Neural cell (in vitro differentiated cells): ENCODE measurements at regions not wholly inside any gene's neighbourhood (a gene's known extent, or its start where the extent isn't known, plus 50 kb on each side); places are given as distances from the start of the nearest gene placed in this dataset.

ENCODE experiments used
- H2AFZ ChIP-seq: fragments of 200-600, 300-800 bp; sonication (generic), shearing (Covaris generic); 2 replicates; pipeline ENCODE4 v1.6.0; 2014; ENCODE audit warnings: low read depth, mild to moderate bottlenecking, antibody characterized with exemption, low read length, moderate library complexity
- H3F3A ChIP-seq: fragments of 200-600 bp; shearing (Covaris generic); 2 replicates; pipeline ENCODE4 v1.6.1; 2016; ENCODE audit warnings: mild to moderate bottlenecking, moderate library complexity, mixed read lengths, antibody characterized with exemption, low read length; ENCODE audit not compliant: insufficient read depth, poor library complexity, severe bottlenecking
- H3K27ac ChIP-seq: fragments of 200-600, 300-800 bp; sonication (generic), shearing (Covaris generic); 2 replicates; pipeline ENCODE4 v1.5.1; 2014; ENCODE audit warnings: mild to moderate bottlenecking, low read length, moderate library complexity
- H3K27me3 ChIP-seq: fragments of 300-800, 200-600 bp; sonication (generic), shearing (Covaris generic); 2 replicates; pipeline ENCODE4 v1.6.0; 2014; ENCODE audit warnings: mild to moderate bottlenecking, low read depth, low read length, moderate library complexity; ENCODE audit not compliant: insufficient read depth
- H3K36me3 ChIP-seq: fragments of 300-800, 200-600 bp; sonication (generic), shearing (Covaris generic); 2 replicates; pipeline ENCODE4 v1.5.1; 2014; ENCODE audit warnings: mild to moderate bottlenecking, antibody characterized with exemption, low read length, moderate library complexity; ENCODE audit not compliant: insufficient read depth
- H3K4me2 ChIP-seq: fragments of 300-800, 200-600 bp; sonication (generic), shearing (Covaris generic); 2 replicates; pipeline ENCODE4 v1.6.0; 2014; ENCODE audit warnings: mild to moderate bottlenecking, low read length
- H3K4me3 ChIP-seq: fragments of 300-800, 200-600 bp; sonication (generic), shearing (Covaris generic); 2 replicates; pipeline ENCODE4 v1.5.1; 2014; ENCODE audit warnings: mild to moderate bottlenecking, low read length, moderate library complexity
- H3K79me2 ChIP-seq: fragments of 200-600 bp; shearing (Covaris generic); replicated peaks from 2 replicates; pipeline ENCODE4 v1.6.0; 2014; ENCODE audit warnings: mild to moderate bottlenecking, low read length, moderate library complexity; ENCODE audit not compliant: insufficient read depth
- H3K9ac ChIP-seq: fragments of 300-800, 200-600 bp; sonication (generic), shearing (Covaris generic); 2 replicates; pipeline ENCODE4 v1.6.1; 2016; ENCODE audit warnings: mild to moderate bottlenecking, low read length, mixed read lengths
- H3K9me2 ChIP-seq: fragments of 200-600 bp; shearing (Covaris generic); 2 replicates; pipeline ENCODE4 v1.6.1; 2016; ENCODE audit warnings: mild to moderate bottlenecking, low read length, mixed read lengths; ENCODE audit not compliant: insufficient read depth
- H3K9me3 ChIP-seq: fragments of 200-600, 300-800 bp; sonication (generic), shearing (Covaris generic); 2 replicates; pipeline ENCODE4 v1.6.1; 2016; ENCODE audit warnings: mild to moderate bottlenecking, mixed run types, low read length, moderate library complexity, mixed read lengths
- H4K20me1 ChIP-seq: fragments of 200-600 bp; shearing (Covaris generic); 2 replicates; pipeline ENCODE4 v1.6.1; 2016; ENCODE audit warnings: mild to moderate bottlenecking, mixed run types; ENCODE audit not compliant: insufficient read depth
- EP300 ChIP-seq: fragments of 450-650 bp; conservative IDR thresholded peaks from 2 replicates; pipeline ENCODE4 v1.6.1; 2014; ENCODE audit warnings: antibody characterized with exemption, mild to moderate bottlenecking, moderate library complexity; ENCODE audit not compliant: poor library complexity, severe bottlenecking
- EZH2 ChIP-seq: fragments of 200-600, 300-800 bp; shearing (Covaris generic), sonication (generic); IDR thresholded peaks from 2 replicates; pipeline ENCODE4 v1.6.1; 2014; ENCODE audit warnings: antibody characterized with exemption, low read length, borderline replicate concordance, mild to moderate bottlenecking; ENCODE audit not compliant: insufficient read depth, poor library complexity, severe bottlenecking
- MXI1 ChIP-seq: fragments of 450-650 bp; conservative IDR thresholded peaks from 2 replicates; pipeline ENCODE4 v1.6.1; 2014; ENCODE audit warnings: antibody characterized with exemption, mild to moderate bottlenecking; ENCODE audit not compliant: poor library complexity, severe bottlenecking
- POLR2AphosphoS5 ChIP-seq: IDR thresholded peaks from 2 replicates; pipeline ENCODE4 v1.6.1; 2012
- RAD21 ChIP-seq: fragments of 450-650 bp; conservative IDR thresholded peaks from 2 replicates; pipeline ENCODE4 v1.6.1; 2014; ENCODE audit warnings: antibody characterized with exemption, mild to moderate bottlenecking, moderate library complexity
- SMC3 ChIP-seq: fragments of 450-650 bp; conservative IDR thresholded peaks from 2 replicates; pipeline ENCODE4 v1.6.1; 2014; ENCODE audit warnings: antibody characterized with exemption, mild to moderate bottlenecking, moderate library complexity; ENCODE audit not compliant: poor library complexity
- TAF1 ChIP-seq: IDR thresholded peaks from 2 replicates; pipeline ENCODE4 v1.6.1; 2012; ENCODE audit warnings: low read depth
- TF ChIP-seq, protein P1 (sequence below): IDR thresholded peaks from 2 replicates; pipeline ENCODE4 v1.6.1; 2012; ENCODE audit warnings: borderline replicate concordance
- TF ChIP-seq, protein P2 (sequence below): fragments of 450-650 bp; IDR thresholded peaks from 2 replicates; pipeline ENCODE4 v1.5.1; 2014; ENCODE audit warnings: antibody characterized with exemption, mild to moderate bottlenecking, moderate library complexity; ENCODE audit not compliant: poor library complexity, severe bottlenecking

DNA sequence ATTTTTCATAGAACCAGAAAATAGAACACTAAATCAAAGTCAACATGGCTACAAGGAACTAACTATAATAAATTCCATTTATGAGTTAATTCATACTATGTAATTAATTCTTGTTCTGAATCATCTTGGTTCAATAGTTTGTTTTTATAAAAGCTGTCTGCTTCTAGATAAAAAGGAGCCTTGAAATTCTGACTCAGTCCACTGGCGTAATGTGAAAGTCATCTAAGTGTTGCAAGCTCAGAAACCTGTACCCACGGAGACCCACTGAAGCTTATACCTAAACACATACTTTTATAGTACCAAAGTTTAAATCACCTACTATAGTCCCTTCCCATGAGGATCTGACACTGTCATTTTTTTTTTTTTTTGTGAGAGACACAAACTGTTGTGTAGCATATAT is 489.4 kb downstream of the SEMA3D start (continued):
- TF ChIP-seq, protein P1, sequence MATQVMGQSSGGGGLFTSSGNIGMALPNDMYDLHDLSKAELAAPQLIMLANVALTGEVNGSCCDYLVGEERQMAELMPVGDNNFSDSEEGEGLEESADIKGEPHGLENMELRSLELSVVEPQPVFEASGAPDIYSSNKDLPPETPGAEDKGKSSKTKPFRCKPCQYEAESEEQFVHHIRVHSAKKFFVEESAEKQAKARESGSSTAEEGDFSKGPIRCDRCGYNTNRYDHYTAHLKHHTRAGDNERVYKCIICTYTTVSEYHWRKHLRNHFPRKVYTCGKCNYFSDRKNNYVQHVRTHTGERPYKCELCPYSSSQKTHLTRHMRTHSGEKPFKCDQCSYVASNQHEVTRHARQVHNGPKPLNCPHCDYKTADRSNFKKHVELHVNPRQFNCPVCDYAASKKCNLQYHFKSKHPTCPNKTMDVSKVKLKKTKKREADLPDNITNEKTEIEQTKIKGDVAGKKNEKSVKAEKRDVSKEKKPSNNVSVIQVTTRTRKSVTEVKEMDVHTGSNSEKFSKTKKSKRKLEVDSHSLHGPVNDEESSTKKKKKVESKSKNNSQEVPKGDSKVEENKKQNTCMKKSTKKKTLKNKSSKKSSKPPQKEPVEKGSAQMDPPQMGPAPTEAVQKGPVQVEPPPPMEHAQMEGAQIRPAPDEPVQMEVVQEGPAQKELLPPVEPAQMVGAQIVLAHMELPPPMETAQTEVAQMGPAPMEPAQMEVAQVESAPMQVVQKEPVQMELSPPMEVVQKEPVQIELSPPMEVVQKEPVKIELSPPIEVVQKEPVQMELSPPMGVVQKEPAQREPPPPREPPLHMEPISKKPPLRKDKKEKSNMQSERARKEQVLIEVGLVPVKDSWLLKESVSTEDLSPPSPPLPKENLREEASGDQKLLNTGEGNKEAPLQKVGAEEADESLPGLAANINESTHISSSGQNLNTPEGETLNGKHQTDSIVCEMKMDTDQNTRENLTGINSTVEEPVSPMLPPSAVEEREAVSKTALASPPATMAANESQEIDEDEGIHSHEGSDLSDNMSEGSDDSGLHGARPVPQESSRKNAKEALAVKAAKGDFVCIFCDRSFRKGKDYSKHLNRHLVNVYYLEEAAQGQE = no peak

DNA sequence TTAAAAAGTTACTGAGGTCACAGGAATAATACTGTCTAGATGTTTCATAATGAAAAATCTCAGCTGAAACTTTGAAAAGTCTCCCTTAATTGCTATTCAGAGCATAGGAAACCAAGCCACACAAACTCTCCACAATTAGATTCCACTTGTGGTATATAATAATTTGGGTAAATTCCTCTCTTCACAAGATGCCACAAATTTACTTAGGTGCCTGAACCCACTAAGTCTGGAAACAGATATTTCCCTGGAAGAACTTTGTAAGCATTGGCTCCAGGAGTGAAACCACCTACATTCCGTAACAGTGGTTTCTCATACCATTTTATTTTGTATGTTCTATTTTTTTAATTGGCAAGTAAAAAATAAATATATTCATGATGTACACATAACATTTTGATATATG is 493.4 kb downstream of the SEMA3D start:
- no peaks in the 10 kb centered on the region for H3K36me3 ChIP-seq
- no peak overlapping the region for H3K4me3 ChIP-seq
- no peak overlapping the region for H3K27ac ChIP-seq
- no peak overlapping the region for H3K9ac ChIP-seq
- no peaks in the 10 kb centered on the region for H3K27me3 ChIP-seq
- H2AFZ ChIP-seq = no peak overlapping the region
- no peaks in the 10 kb centered on the region for H3K9me2 ChIP-seq
- H3K4me2 ChIP-seq = no peak overlapping the region
- no peaks in the 10 kb centered on the region for H3K9me3 ChIP-seq
- H3F3A ChIP-seq = no peaks in the 10 kb centered on the region
- TF ChIP-seq, protein P2, sequence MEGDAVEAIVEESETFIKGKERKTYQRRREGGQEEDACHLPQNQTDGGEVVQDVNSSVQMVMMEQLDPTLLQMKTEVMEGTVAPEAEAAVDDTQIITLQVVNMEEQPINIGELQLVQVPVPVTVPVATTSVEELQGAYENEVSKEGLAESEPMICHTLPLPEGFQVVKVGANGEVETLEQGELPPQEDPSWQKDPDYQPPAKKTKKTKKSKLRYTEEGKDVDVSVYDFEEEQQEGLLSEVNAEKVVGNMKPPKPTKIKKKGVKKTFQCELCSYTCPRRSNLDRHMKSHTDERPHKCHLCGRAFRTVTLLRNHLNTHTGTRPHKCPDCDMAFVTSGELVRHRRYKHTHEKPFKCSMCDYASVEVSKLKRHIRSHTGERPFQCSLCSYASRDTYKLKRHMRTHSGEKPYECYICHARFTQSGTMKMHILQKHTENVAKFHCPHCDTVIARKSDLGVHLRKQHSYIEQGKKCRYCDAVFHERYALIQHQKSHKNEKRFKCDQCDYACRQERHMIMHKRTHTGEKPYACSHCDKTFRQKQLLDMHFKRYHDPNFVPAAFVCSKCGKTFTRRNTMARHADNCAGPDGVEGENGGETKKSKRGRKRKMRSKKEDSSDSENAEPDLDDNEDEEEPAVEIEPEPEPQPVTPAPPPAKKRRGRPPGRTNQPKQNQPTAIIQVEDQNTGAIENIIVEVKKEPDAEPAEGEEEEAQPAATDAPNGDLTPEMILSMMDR = no peak
- no peak for TF ChIP-seq EP300
- no peak for TF ChIP-seq SMC3
- no peak for TF ChIP-seq EZH2
- no peak for TF ChIP-seq MXI1
- no peak for TF ChIP-seq RAD21
- no peak for TF ChIP-seq POLR2AphosphoS5
- TF ChIP-seq TAF1 = no peak
- TF ChIP-seq, protein P1 = no peak
- no peaks in the 10 kb centered on the region for H3K79me2 ChIP-seq
- H4K20me1 ChIP-seq = no peaks in the 10 kb centered on the region
